K562 (cell line): ENCODE measurements at regions not wholly inside any gene's neighbourhood (a gene's known extent, or its start where the extent isn't known, plus 50 kb on each side); places are given as distances from the start of the nearest gene placed in this dataset.

Experiments used
- ATAC-seq: fragments of 200-7000 bp; cut with Tn5 transposase; 3 replicates; pipeline ENCODE4 v1.9.1; 2020; ENCODE audit warnings: moderate library complexity
- BruUV-seq: library from RNA; stranded (reverse); fragments of 400-500 nt; replicated peaks from 2 replicates; lab custom pipeline; 2021; lab: Mats Ljungman, UMichigan
- CTCF ChIA-PET: fragments of 300-600 bp; formaldehyde crosslinking; extraction: SDS; loops from one replicate; lab custom pipeline; 2021; ENCODE audit warnings: low intra/inter-chr PET ratio; lab: Yijun Ruan, JAX
- POLR2A ChIA-PET: fragments of 300-600, 350-650 bp; sonication (Branson Sonifier 250); formaldehyde crosslinking; extraction: SDS; loops from one replicate; lab custom pipeline; 2021; ENCODE audit warnings: antibody characterized with exemption, inconsistent platforms; lab: Yijun Ruan, JAX
- DNase-seq, 4 experiments: peaks; one replicate each; pipeline versions ENCODE4 v3.0.0 to v3.0.0-alpha.2; 2011 to 2018; ENCODE audit warnings: low spot score in 3 of 4, mixed read lengths in 3 of 4; ENCODE audit errors: extremely low read depth in 1 of 4
- FAIRE-seq: peaks from 2 replicates; lab custom pipeline; 2011; peaks lifted over from hg19 to GRCh38; lab: Jason Lieb, UNC
- H2AFZ ChIP-seq: 2 replicates; pipeline ENCODE4 v1.6.0; 2011; ENCODE audit warnings: low read depth, low read length, control low read depth, inconsistent platforms
- H3K27ac ChIP-seq: fragments of 200-600 bp; 3 replicates; pipeline ENCODE4 v1.8.0; 2011; ENCODE audit warnings: low read depth, mild to moderate bottlenecking, control low read depth, inconsistent platforms, low read length, moderate library complexity, mixed read lengths; ENCODE audit errors: extremely low read depth
- H3K27me3 ChIP-seq, 2 experiments: fragments of 300-600 bp in 1 of 2; 2 replicates in 1 of 2; 3 replicates in 1 of 2; pipeline versions ENCODE4 v1.6.0 to v1.8.0; 2011; ENCODE audit warnings: inconsistent platforms in 2 of 2, low read length in 2 of 2, mild to moderate bottlenecking in 1 of 2, mixed read lengths in 1 of 2, moderate library complexity in 1 of 2; ENCODE audit not compliant: control insufficient read depth in 2 of 2, insufficient read depth in 2 of 2
- H3K36me3 ChIP-seq: fragments of 300-600 bp; 3 replicates; pipeline ENCODE4 v1.8.0; 2011; ENCODE audit warnings: mild to moderate bottlenecking, low read length, inconsistent platforms; ENCODE audit not compliant: control insufficient read depth, insufficient read depth
- H3K4me1 ChIP-seq, 2 experiments: fragments of 200-600 bp in 1 of 2; replicated peaks in 1 of 2; 2 replicates in 1 of 2; 3 replicates in 1 of 2; pipeline versions ENCODE4 v1.5.1 to v1.8.0; 2011; ENCODE audit warnings: inconsistent platforms in 2 of 2, low read length in 2 of 2, mild to moderate bottlenecking in 1 of 2, mixed read lengths in 1 of 2, moderate library complexity in 1 of 2; ENCODE audit not compliant: control insufficient read depth in 2 of 2, insufficient read depth in 2 of 2
- H3K4me2 ChIP-seq: 2 replicates; pipeline ENCODE4 v1.6.1; 2011; ENCODE audit warnings: low read length, control low read depth, inconsistent platforms, mixed read lengths; ENCODE audit not compliant: insufficient read depth
- H3K4me3 ChIP-seq: fragments of 200-600 bp; sonication (generic), shearing (Covaris generic); 2 replicates; pipeline ENCODE4 v1.5.1; 2016; ENCODE audit warnings: control low read depth, inconsistent platforms
- H3K79me2 ChIP-seq: fragments of 200-600 bp; 3 replicates; pipeline ENCODE4 v1.8.0; 2011; ENCODE audit warnings: low read length, inconsistent platforms; ENCODE audit not compliant: control insufficient read depth, insufficient read depth
- H3K9ac ChIP-seq, 2 experiments: 2 replicates each; pipeline versions ENCODE4 v1.6.0 to v1.6.1; 2011; ENCODE audit warnings: low read depth in 2 of 2, low read length in 2 of 2, control low read depth in 1 of 2, inconsistent platforms in 1 of 2, mild to moderate bottlenecking in 1 of 2, mixed read lengths in 1 of 2; ENCODE audit not compliant: insufficient read depth in 1 of 2
- H3K9me1 ChIP-seq: one replicate; pipeline ENCODE4 v1.6.0; 2011; ENCODE audit warnings: inconsistent platforms, mild to moderate bottlenecking, low read length, moderate library complexity; ENCODE audit not compliant: control insufficient read depth, insufficient read depth
- H3K9me3 ChIP-seq: replicated peaks from 2 replicates; pipeline ENCODE4 v1.5.1; 2011; ENCODE audit warnings: low read depth, low read length, inconsistent platforms; ENCODE audit not compliant: control insufficient read depth, insufficient read depth
- H4K20me1 ChIP-seq: replicated peaks from 2 replicates; pipeline ENCODE4 v1.6.1; 2011; ENCODE audit warnings: low read length, inconsistent platforms, mixed read lengths; ENCODE audit not compliant: control insufficient read depth, insufficient read depth
- CHD4 ChIP-seq: fragments of 200-600 bp; sonication (generic); IDR thresholded peaks from 3 replicates; pipeline ENCODE4 v1.6.1; 2012; ENCODE audit warnings: low read depth, mild to moderate bottlenecking, mixed read lengths, low read length, inconsistent platforms; ENCODE audit not compliant: insufficient read depth, insufficient replicate concordance, poor library complexity, severe bottlenecking
- ZNF512 ChIP-seq: IDR thresholded peaks from 2 replicates; pipeline ENCODE4 v1.6.1; 2016; ENCODE audit warnings: missing genetic modification characterization, missing compliant biosample characterization
- WGBS: fragments of 100-300 bp; shearing (Covaris generic); methylation state at CpG from one replicate; pipeline ENCODE4 v1.1.6; 2016; ENCODE audit warnings: low coverage, mixed read lengths; ENCODE audit not compliant: insufficient coverage; ENCODE audit errors: missing lambda C conversion rate; 5-methylcytosine and 5-hydroxymethylcytosine counted together
- in situ Hi-C: fragments of 300-500 bp; cut with MboI; formaldehyde crosslinking; loops from 4 replicates; pipeline ENCODE4 v1.15.0; 2018; ENCODE audit warnings: inconsistent platforms, mixed read lengths
- intact Hi-C: fragments of 100-400 bp; cut with micrococcal nuclease; formaldehyde crosslinking; loops from 2 replicates; pipeline ENCODE4 v1.14.2; 2022

- POLR2A ChIA-PET, result no interaction called here
- no peak for ATAC-seq
- no TSS peak for BruUV-seq
These were observed 63.0 kb upstream of the TRIM2 start for GRCh38 chr4:153141238-153141637.

More at GRCh38 chr4:153141238-153141637, 63.0 kb upstream of the TRIM2 start:
- TF ChIP-seq ZNF512 (tag), result peak; percentile 74
- no peak for TF ChIP-seq CHD4
- DNase-seq, result no peak
- H3K36me3 ChIP-seq, result no peaks in the 10 kb centered on the region
- in situ Hi-C loops (loop anchor here (10.0 kb wide), 1 partner anchor 184 kb away; no protein-coding TSS in a partner anchor), intact Hi-C loops (loop anchor here (5.0 to 10.0 kb wide), 2 partner anchors 91 to 294 kb away; no protein-coding TSS in a partner anchor)
- no peak overlapping the region for H3K9ac ChIP-seq
- no peaks in the 10 kb centered on the region for H3K9me3 ChIP-seq
- no peak overlapping the region for H3K4me3 ChIP-seq
- no peaks in the 10 kb centered on the region for H3K9me1 ChIP-seq
- no peak overlapping the region for H3K4me2 ChIP-seq
- 80% methylated on average over 1 of the region's 1 CpG for WGBS
- no peaks in the 10 kb centered on the region for H4K20me1 ChIP-seq
- no peaks in the 10 kb centered on the region for H3K79me2 ChIP-seq
- peaks cover 5 to 21% of the 10 kb centered on the region in 2 experiments; a peak in 3 of 5 replicates for H3K4me1 ChIP-seq
- H3K27me3 ChIP-seq, result peaks cover 0 to 9% of the 10 kb centered on the region in 2 experiments; a peak in 1 of 5 replicates
- no peak overlapping the region for H2AFZ ChIP-seq
- FAIRE-seq, result no peak
- CTCF ChIA-PET, result no interaction called here
- no peak overlapping the region for H3K27ac ChIP-seq
